ENCODE measurements at regions not wholly inside any gene's neighbourhood (a gene's known extent, or its start where the extent isn't known, plus 50 kb on each side); places are given as distances from the start of the nearest gene placed in this dataset.
A peak's percentile ranks its signal among the peaks of the same experiment; 100 is the strongest.

DNA sequence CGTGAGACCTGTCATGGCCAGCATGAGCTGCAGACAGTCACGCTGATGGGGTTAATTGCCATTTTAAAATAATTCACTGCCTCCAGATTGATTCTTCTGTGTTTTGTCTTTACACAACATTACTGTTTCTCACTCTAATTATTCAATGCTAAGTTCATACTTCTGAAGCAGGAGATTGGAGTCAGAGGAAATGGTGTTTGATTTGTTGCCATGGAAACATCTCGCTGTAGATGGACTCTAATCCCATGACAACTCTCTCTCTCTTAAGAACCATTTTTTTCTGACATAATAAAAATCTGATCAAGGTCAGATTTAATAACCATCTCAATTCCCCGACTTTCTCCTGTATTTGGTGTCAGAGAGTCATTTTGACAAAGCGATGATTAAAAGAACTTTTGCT lies 209.0 kb downstream of the IDS start:
- H3K4me1 ChIP-seq (ENCODE audit: control insufficient read depth in 3 of 3, insufficient read depth in 2 of 3, low read depth in 1 of 3, low read length in 2 of 3), result no peaks in the 10 kb centered on the region
- no peak for FAIRE-seq
- peak in 1 of 2 donors; percentile 20 for DNase-seq

GRCh38 chrX:149286940-149287349 lies 218.2 kb downstream of the IDS start:
- no peak for FAIRE-seq
- no peak overlapping the region for H3K27ac ChIP-seq (ENCODE audit: low read depth in 1 of 3, low read length in 2 of 3)
- no peaks in the 10 kb centered on the region for H3K4me1 ChIP-seq (ENCODE audit: control insufficient read depth in 3 of 3, insufficient read depth in 2 of 3, low read depth in 1 of 3, low read length in 2 of 3)
- no peaks in the 10 kb centered on the region for H3K36me3 ChIP-seq (ENCODE audit: control insufficient read depth in 3 of 3, insufficient read depth in 2 of 3, low read depth in 1 of 3, low read length in 3 of 3)
- H3K4me3 ChIP-seq (ENCODE audit: low read depth in 1 of 3, low read length in 3 of 3), result no peak overlapping the region
- no peaks in the 10 kb centered on the region for H3K9me3 ChIP-seq (ENCODE audit: control insufficient read depth in 2 of 2, insufficient read depth in 1 of 2, low read depth in 1 of 2, low read length in 1 of 2)
- peak; percentile 30 to 39 for DNase-seq
- no peaks in the 10 kb centered on the region for H3K27me3 ChIP-seq (ENCODE audit: control insufficient read depth in 3 of 3, insufficient read depth in 3 of 3, low read length in 3 of 3)
- 21 to 28% (median 25%) methylated on average over 4 of the region's 4 CpGs for WGBS, 3 donors

More for the DNA sequence above, 209.0 kb downstream of the IDS start:
- H3K36me3 ChIP-seq (ENCODE audit: control insufficient read depth in 3 of 3, insufficient read depth in 2 of 3, low read depth in 1 of 3, low read length in 3 of 3), result no peaks in the 10 kb centered on the region
- 25 to 53% (median 49%) methylated on average over 5 of the region's 5 CpGs for WGBS, 3 donors
- no peaks in the 10 kb centered on the region for H3K27me3 ChIP-seq (ENCODE audit: control insufficient read depth in 3 of 3, insufficient read depth in 3 of 3, low read length in 3 of 3)
- no peak overlapping the region for H3K27ac ChIP-seq (ENCODE audit: low read depth in 1 of 3, low read length in 2 of 3)
- no peak overlapping the region for H3K4me3 ChIP-seq (ENCODE audit: low read depth in 1 of 3, low read length in 3 of 3)
- H3K9me3 ChIP-seq (ENCODE audit: control insufficient read depth in 2 of 2, insufficient read depth in 1 of 2, low read depth in 1 of 2, low read length in 1 of 2), result no peaks in the 10 kb centered on the region

DNA sequence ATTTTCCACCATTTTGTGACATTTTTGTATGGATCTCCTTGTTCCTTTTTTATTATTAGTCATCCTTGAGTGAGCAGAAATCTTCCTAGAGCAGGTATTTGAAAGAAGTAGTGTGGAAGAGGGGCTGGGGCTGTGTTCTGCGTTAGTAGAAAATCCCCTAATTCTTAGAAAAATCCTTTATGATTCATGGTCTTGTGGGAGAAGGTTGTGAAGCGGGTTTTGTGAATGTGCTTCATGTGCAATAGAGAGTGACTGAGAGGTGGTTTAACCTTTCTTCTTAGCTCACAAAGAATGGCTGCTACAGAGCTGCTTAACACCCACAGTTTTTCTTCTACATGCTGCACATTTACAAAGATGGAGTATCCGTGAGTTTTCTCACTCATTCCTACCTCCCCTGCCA lies 220.5 kb downstream of the IDS start:
- 46 to 70% (median 49%) methylated on average over 3 of the region's 3 CpGs for WGBS, 3 donors
- no peak overlapping the region for H3K27ac ChIP-seq (ENCODE audit: low read depth in 1 of 3, low read length in 2 of 3)
- H3K9me3 ChIP-seq (ENCODE audit: control insufficient read depth in 2 of 2, insufficient read depth in 1 of 2, low read depth in 1 of 2, low read length in 1 of 2), result no peaks in the 10 kb centered on the region
- H3K36me3 ChIP-seq (ENCODE audit: control insufficient read depth in 3 of 3, insufficient read depth in 2 of 3, low read depth in 1 of 3, low read length in 3 of 3), result no peaks in the 10 kb centered on the region
- H3K4me3 ChIP-seq (ENCODE audit: low read depth in 1 of 3, low read length in 3 of 3), result no peak overlapping the region
- DNase-seq (no peak), FAIRE-seq (no peak)
- H3K4me1 ChIP-seq (ENCODE audit: control insufficient read depth in 3 of 3, insufficient read depth in 2 of 3, low read depth in 1 of 3, low read length in 2 of 3), result no peaks in the 10 kb centered on the region
- H3K27me3 ChIP-seq (ENCODE audit: control insufficient read depth in 3 of 3, insufficient read depth in 3 of 3, low read length in 3 of 3), result no peaks in the 10 kb centered on the region

- H3K9me3 ChIP-seq (ENCODE audit: control insufficient read depth in 2 of 2, insufficient read depth in 1 of 2, low read depth in 1 of 2, low read length in 1 of 2), result no peaks in the 10 kb centered on the region
- no peaks in the 10 kb centered on the region for H3K36me3 ChIP-seq (ENCODE audit: control insufficient read depth in 3 of 3, insufficient read depth in 2 of 3, low read depth in 1 of 3, low read length in 3 of 3)
- H3K4me1 ChIP-seq (ENCODE audit: control insufficient read depth in 3 of 3, insufficient read depth in 2 of 3, low read depth in 1 of 3, low read length in 2 of 3), result no peaks in the 10 kb centered on the region
- no peak overlapping the region for H3K27ac ChIP-seq (ENCODE audit: low read depth in 1 of 3, low read length in 2 of 3)
- no peak overlapping the region for H3K4me3 ChIP-seq (ENCODE audit: low read depth in 1 of 3, low read length in 3 of 3)
- no peaks in the 10 kb centered on the region for H3K27me3 ChIP-seq (ENCODE audit: control insufficient read depth in 3 of 3, insufficient read depth in 3 of 3, low read length in 3 of 3)
- FAIRE-seq, result no peak
- no peak for DNase-seq
These were observed 221.3 kb downstream of the IDS start for GRCh38 chrX:149283853-149284252.

GRCh38 chrX:149282909-149283308 lies 222.2 kb downstream of the IDS start:
- Histone ChIP-seq H3K27ac (ENCODE audit: low read depth in 1 of 3, low read length in 2 of 3) (no peak overlapping the region), H3K4me1 (ENCODE audit: control insufficient read depth in 3 of 3, insufficient read depth in 2 of 3, low read depth in 1 of 3, low read length in 2 of 3) (no peaks in the 10 kb centered on the region), H3K4me3 (ENCODE audit: low read depth in 1 of 3, low read length in 3 of 3) (no peak overlapping the region), H3K27me3 (ENCODE audit: control insufficient read depth in 3 of 3, insufficient read depth in 3 of 3, low read length in 3 of 3) (no peaks in the 10 kb centered on the region), H3K36me3 (ENCODE audit: control insufficient read depth in 3 of 3, insufficient read depth in 2 of 3, low read depth in 1 of 3, low read length in 3 of 3) (no peaks in the 10 kb centered on the region), H3K9me3 (ENCODE audit: control insufficient read depth in 2 of 2, insufficient read depth in 1 of 2, low read depth in 1 of 2, low read length in 1 of 2) (no peaks in the 10 kb centered on the region)
- WGBS, 3 donors, result 71 to 85% (median 77%) methylated on average over 1 of the region's 1 CpG
- FAIRE-seq (no peak), DNase-seq (no peak)

DNA sequence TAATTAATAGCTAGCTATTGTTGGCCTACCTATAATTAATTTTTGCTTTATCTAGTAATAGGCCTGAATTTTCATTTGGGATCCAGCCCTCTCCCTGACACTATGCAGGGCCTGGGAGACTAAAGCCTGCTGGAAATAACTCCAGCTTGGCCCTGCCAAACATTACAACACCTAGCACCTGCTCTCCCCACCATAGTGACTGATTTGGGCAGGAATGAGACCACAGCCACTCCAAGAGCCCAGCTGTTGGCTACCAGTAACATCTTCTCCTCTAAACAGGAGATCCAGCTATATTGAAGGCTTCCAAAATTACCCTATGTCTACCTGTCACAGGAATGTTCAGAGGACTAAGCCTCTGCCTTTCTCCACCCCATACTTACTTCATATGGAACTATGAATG lies 225.1 kb downstream of the IDS start:
- H3K27ac ChIP-seq (ENCODE audit: low read depth in 1 of 3, low read length in 2 of 3), result no peak overlapping the region
- no peaks in the 10 kb centered on the region for H3K36me3 ChIP-seq (ENCODE audit: control insufficient read depth in 3 of 3, insufficient read depth in 2 of 3, low read depth in 1 of 3, low read length in 3 of 3)
- FAIRE-seq (no peak), DNase-seq (no peak)
- H3K4me3 ChIP-seq (ENCODE audit: low read depth in 1 of 3, low read length in 3 of 3), result no peak overlapping the region
- H3K27me3 ChIP-seq (ENCODE audit: control insufficient read depth in 3 of 3, insufficient read depth in 3 of 3, low read length in 3 of 3), result no peaks in the 10 kb centered on the region
- no peaks in the 10 kb centered on the region for H3K4me1 ChIP-seq (ENCODE audit: control insufficient read depth in 3 of 3, insufficient read depth in 2 of 3, low read depth in 1 of 3, low read length in 2 of 3)
- H3K9me3 ChIP-seq (ENCODE audit: control insufficient read depth in 2 of 2, insufficient read depth in 1 of 2, low read depth in 1 of 2, low read length in 1 of 2), result no peaks in the 10 kb centered on the region

- Histone ChIP-seq H3K36me3 (ENCODE audit: control insufficient read depth in 3 of 3, insufficient read depth in 2 of 3, low read depth in 1 of 3, low read length in 3 of 3) (no peaks in the 10 kb centered on the region), H3K27ac (ENCODE audit: low read depth in 1 of 3, low read length in 2 of 3) (no peak overlapping the region), H3K4me1 (ENCODE audit: control insufficient read depth in 3 of 3, insufficient read depth in 2 of 3, low read depth in 1 of 3, low read length in 2 of 3) (no peaks in the 10 kb centered on the region), H3K27me3 (ENCODE audit: control insufficient read depth in 3 of 3, insufficient read depth in 3 of 3, low read length in 3 of 3) (no peaks in the 10 kb centered on the region), H3K9me3 (ENCODE audit: control insufficient read depth in 2 of 2, insufficient read depth in 1 of 2, low read depth in 1 of 2, low read length in 1 of 2) (no peaks in the 10 kb centered on the region), H3K4me3 (ENCODE audit: low read depth in 1 of 3, low read length in 3 of 3) (no peak overlapping the region)
- DNase-seq (no peak), FAIRE-seq (no peak)
- WGBS, 3 donors, result 20 to 35% (median 24%) methylated on average over 2 of the region's 2 CpGs
These were observed 229.3 kb downstream of the IDS start for GRCh38 chrX:149275836-149276235.

GRCh38 chrX:149274516-149275105 lies 230.5 kb downstream of the IDS start:
- FAIRE-seq, result no peak
- Histone ChIP-seq H3K27me3 (ENCODE audit: control insufficient read depth in 3 of 3, insufficient read depth in 3 of 3, low read length in 3 of 3) (no peaks in the 10 kb centered on the region), H3K4me1 (ENCODE audit: control insufficient read depth in 3 of 3, insufficient read depth in 2 of 3, low read depth in 1 of 3, low read length in 2 of 3) (no peaks in the 10 kb centered on the region), H3K4me3 (ENCODE audit: low read depth in 1 of 3, low read length in 3 of 3) (no peak overlapping the region), H3K36me3 (ENCODE audit: control insufficient read depth in 3 of 3, insufficient read depth in 2 of 3, low read depth in 1 of 3, low read length in 3 of 3) (no peaks in the 10 kb centered on the region), H3K27ac (ENCODE audit: low read depth in 1 of 3, low read length in 2 of 3) (no peak overlapping the region), H3K9me3 (ENCODE audit: control insufficient read depth in 2 of 2, insufficient read depth in 1 of 2, low read depth in 1 of 2, low read length in 1 of 2) (no peaks in the 10 kb centered on the region)
- 65 to 85% (median 68%) methylated on average over 4 of the region's 4 CpGs for WGBS, 3 donors
- no peak for DNase-seq

- DNase-seq (no peak), FAIRE-seq (no peak)
- H3K4me1 ChIP-seq (ENCODE audit: control insufficient read depth in 3 of 3, insufficient read depth in 2 of 3, low read depth in 1 of 3, low read length in 2 of 3), result no peaks in the 10 kb centered on the region
- H3K36me3 ChIP-seq (ENCODE audit: control insufficient read depth in 3 of 3, insufficient read depth in 2 of 3, low read depth in 1 of 3, low read length in 3 of 3), result no peaks in the 10 kb centered on the region
- H3K27me3 ChIP-seq (ENCODE audit: control insufficient read depth in 3 of 3, insufficient read depth in 3 of 3, low read length in 3 of 3), result no peaks in the 10 kb centered on the region
- 73 to 81% (median 73%) methylated on average over 10 of the region's 10 CpGs for WGBS, 3 donors
- H3K9me3 ChIP-seq (ENCODE audit: control insufficient read depth in 2 of 2, insufficient read depth in 1 of 2, low read depth in 1 of 2, low read length in 1 of 2), result no peaks in the 10 kb centered on the region
- H3K27ac ChIP-seq (ENCODE audit: low read depth in 1 of 3, low read length in 2 of 3), result no peak overlapping the region
- H3K4me3 ChIP-seq (ENCODE audit: low read depth in 1 of 3, low read length in 3 of 3), result no peak overlapping the region
These were observed 232.2 kb downstream of the IDS start for GRCh38 chrX:149272690-149273463.

All from small intestine (tissue), 7 donors.